Esophagus mucosa (tissue), 1 donor: ENCODE measurements at regions not wholly inside any gene's neighbourhood (a gene's known extent, or its start where the extent isn't known, plus 50 kb on each side); places are given as distances from the start of the nearest gene placed in this dataset.
"Not testable (repeated sequence)": the region's sequence is repeated elsewhere in the genome, so short reads cannot be mapped to it uniquely, and the experiment has no call there.

ENCODE experiments used
- ATAC-seq: fragments of 200-7000 bp; cut with Tn5 transposase; one replicate; pipeline ENCODE4 v1.9.1; 2020
- donor health status: DM: yes; HTN: yes; CAD: no.

GRCh38 chr1:101587741-101588140, 350.9 kb downstream of the S1PR1 start:
- ATAC-seq = no peak

- no peak for ATAC-seq
Measured at GRCh38 chr1:101588677-101589076, 351.9 kb downstream of the S1PR1 start.

GRCh38 chr1:101592845-101593244, 356.0 kb downstream of the S1PR1 start:
- no peak for ATAC-seq

GRCh38 chr1:101595881-101596374, 359.1 kb downstream of the S1PR1 start:
- ATAC-seq = no peak

- not testable (repeated sequence) for ATAC-seq
Measured at GRCh38 chr1:101600615-101601014, 363.8 kb downstream of the S1PR1 start.

- no peak for ATAC-seq
Measured at GRCh38 chr1:101603726-101604125, 366.9 kb downstream of the S1PR1 start.

GRCh38 chr1:101605878-101606277, 369.1 kb downstream of the S1PR1 start:
- ATAC-seq = no peak

- ATAC-seq = no peak
Measured at GRCh38 chr1:101613546-101613945, 376.7 kb downstream of the S1PR1 start.

- ATAC-seq = no peak
Measured at GRCh38 chr1:101618900-101619299, 377.8 kb downstream of the OLFM3 start.

- no peak for ATAC-seq
Measured at GRCh38 chr1:101632548-101633272, 364.0 kb downstream of the OLFM3 start.

- no peak for ATAC-seq
Measured at GRCh38 chr1:101645810-101646209, 350.9 kb downstream of the OLFM3 start.

- ATAC-seq = no peak
Measured at GRCh38 chr1:101652484-101652883, 344.2 kb downstream of the OLFM3 start.

GRCh38 chr1:101653482-101653946, 343.2 kb downstream of the OLFM3 start:
- no peak for ATAC-seq

- no peak for ATAC-seq
Measured at GRCh38 chr1:101664726-101665125, 332.0 kb downstream of the OLFM3 start.

GRCh38 chr1:101667761-101668160, 329.0 kb downstream of the OLFM3 start:
- ATAC-seq = no peak

GRCh38 chr1:101683136-101683535, 313.6 kb downstream of the OLFM3 start:
- no peak for ATAC-seq

- ATAC-seq = no peak
Measured at GRCh38 chr1:101683561-101683960, 313.2 kb downstream of the OLFM3 start.

GRCh38 chr1:101697072-101697471, 299.7 kb downstream of the OLFM3 start:
- ATAC-seq = no peak

GRCh38 chr1:101698681-101699080, 298.0 kb downstream of the OLFM3 start:
- no peak for ATAC-seq

GRCh38 chr1:101704895-101705294, 291.8 kb downstream of the OLFM3 start:
- ATAC-seq = no peak

- no peak for ATAC-seq
Measured at GRCh38 chr1:101706366-101706765, 290.4 kb downstream of the OLFM3 start.

- no peak for ATAC-seq
Measured at GRCh38 chr1:101709721-101710120, 287.0 kb downstream of the OLFM3 start.

GRCh38 chr1:101713760-101714159, 283.0 kb downstream of the OLFM3 start:
- no peak for ATAC-seq

GRCh38 chr1:101723415-101723814, 273.3 kb downstream of the OLFM3 start:
- ATAC-seq = no peak

GRCh38 chr1:101728029-101728428, 268.7 kb downstream of the OLFM3 start:
- no peak for ATAC-seq
